ENCODE measurements at regions not wholly inside any gene's neighbourhood (a gene's known extent, or its start where the extent isn't known, plus 50 kb on each side); places are given as distances from the start of the nearest gene placed in this dataset.

GRCh38 chr1:83086346-83086745, 912.6 kb downstream of the TTLL7 start:
- Histone ChIP-seq H3K27me3 (ENCODE audit: low read length) (no peaks in the 10 kb centered on the region), H3K9ac (ENCODE audit: low read length) (no peak overlapping the region), H3K79me2 (ENCODE audit: low read length) (no peaks in the 10 kb centered on the region), H3K4me2 (ENCODE audit: low read depth, low read length, poor library complexity, severe bottlenecking) (no peak overlapping the region), H3K4me1 (ENCODE audit: low read length) (no peaks in the 10 kb centered on the region), H3K27ac (ENCODE audit: low read length) (no peak overlapping the region), H3K9me2 (replicated peaks; ENCODE audit: insufficient read depth, low read length) (no peaks in the 10 kb centered on the region), H3K9me3 (ENCODE audit: low read length) (peaks cover 13% of the 10 kb centered on the region; the same call in 1 of the 2 replicates), H2AFZ (ENCODE audit: low read length) (no peak overlapping the region), H4K20me1 (ENCODE audit: insufficient read depth, low read depth, low read length) (no peaks in the 10 kb centered on the region), H3K4me3 (ENCODE audit: low read length) (no peak overlapping the region), H3K36me3 (ENCODE audit: insufficient read depth, low read length) (no peaks in the 10 kb centered on the region)
- no peak for DNase-seq

- H3K36me3 ChIP-seq (ENCODE audit: insufficient read depth, low read length) = no peaks in the 10 kb centered on the region
- no peak overlapping the region for H3K27ac ChIP-seq (ENCODE audit: low read length)
- H3K4me2 ChIP-seq (ENCODE audit: low read depth, low read length, poor library complexity, severe bottlenecking) = no peak overlapping the region
- no peak for DNase-seq
- no peaks in the 10 kb centered on the region for H4K20me1 ChIP-seq (ENCODE audit: insufficient read depth, low read depth, low read length)
- no peak overlapping the region for H3K4me3 ChIP-seq (ENCODE audit: low read length)
- no peak overlapping the region for H2AFZ ChIP-seq (ENCODE audit: low read length)
- H3K9me3 ChIP-seq (ENCODE audit: low read length) = peaks cover 6% of the 10 kb centered on the region; the same call in 1 of the 2 replicates
- H3K27me3 ChIP-seq (ENCODE audit: low read length) = no peaks in the 10 kb centered on the region
- H3K9me2 ChIP-seq (replicated peaks; ENCODE audit: insufficient read depth, low read length) = no peaks in the 10 kb centered on the region
- no peak overlapping the region for H3K9ac ChIP-seq (ENCODE audit: low read length)
- no peaks in the 10 kb centered on the region for H3K79me2 ChIP-seq (ENCODE audit: low read length)
- no peaks in the 10 kb centered on the region for H3K4me1 ChIP-seq (ENCODE audit: low read length)
Observed at GRCh38 chr1:83083589-83084224, 915.2 kb downstream of the TTLL7 start.

GRCh38 chr1:83077411-83077810, 921.5 kb downstream of the TTLL7 start:
- H3K4me1 ChIP-seq (ENCODE audit: low read length) = no peaks in the 10 kb centered on the region
- no peak overlapping the region for H3K9ac ChIP-seq (ENCODE audit: low read length)
- H4K20me1 ChIP-seq (ENCODE audit: insufficient read depth, low read depth, low read length) = no peaks in the 10 kb centered on the region
- no peak overlapping the region for H3K4me3 ChIP-seq (ENCODE audit: low read length)
- no peaks in the 10 kb centered on the region for H3K36me3 ChIP-seq (ENCODE audit: insufficient read depth, low read length)
- H3K9me2 ChIP-seq (replicated peaks; ENCODE audit: insufficient read depth, low read length) = no peaks in the 10 kb centered on the region
- H3K4me2 ChIP-seq (ENCODE audit: low read depth, low read length, poor library complexity, severe bottlenecking) = no peak overlapping the region
- no peak for DNase-seq
- H3K27me3 ChIP-seq (ENCODE audit: low read length) = no peaks in the 10 kb centered on the region
- H3K79me2 ChIP-seq (ENCODE audit: low read length) = no peaks in the 10 kb centered on the region
- H3K27ac ChIP-seq (ENCODE audit: low read length) = no peak overlapping the region
- no peak overlapping the region for H2AFZ ChIP-seq (ENCODE audit: low read length)
- H3K9me3 ChIP-seq (ENCODE audit: low read length) = peaks cover 3% of the 10 kb centered on the region; the same call in 1 of the 2 replicates

- H3K27me3 ChIP-seq (ENCODE audit: low read length) = no peaks in the 10 kb centered on the region
- H3K4me3 ChIP-seq (ENCODE audit: low read length) = no peak overlapping the region
- H3K79me2 ChIP-seq (ENCODE audit: low read length) = no peaks in the 10 kb centered on the region
- H3K36me3 ChIP-seq (ENCODE audit: insufficient read depth, low read length) = no peaks in the 10 kb centered on the region
- H3K4me2 ChIP-seq (ENCODE audit: low read depth, low read length, poor library complexity, severe bottlenecking) = no peak overlapping the region
- H3K27ac ChIP-seq (ENCODE audit: low read length) = no peak overlapping the region
- no peaks in the 10 kb centered on the region for H3K4me1 ChIP-seq (ENCODE audit: low read length)
- H2AFZ ChIP-seq (ENCODE audit: low read length) = no peak overlapping the region
- peaks cover 8% of the 10 kb centered on the region for H3K9me3 ChIP-seq (ENCODE audit: low read length)
- H3K9me2 ChIP-seq (replicated peaks; ENCODE audit: insufficient read depth, low read length) = no peaks in the 10 kb centered on the region
- H3K9ac ChIP-seq (ENCODE audit: low read length) = no peak overlapping the region
- no peak for DNase-seq
- H4K20me1 ChIP-seq (ENCODE audit: insufficient read depth, low read depth, low read length) = no peaks in the 10 kb centered on the region
Observed at GRCh38 chr1:83075107-83075506, 923.8 kb downstream of the TTLL7 start.

- H3K36me3 ChIP-seq (ENCODE audit: insufficient read depth, low read length) = no peaks in the 10 kb centered on the region
- no peak overlapping the region for H3K27ac ChIP-seq (ENCODE audit: low read length)
- no peak overlapping the region for H3K9ac ChIP-seq (ENCODE audit: low read length)
- no peaks in the 10 kb centered on the region for H3K4me1 ChIP-seq (ENCODE audit: low read length)
- no peaks in the 10 kb centered on the region for H4K20me1 ChIP-seq (ENCODE audit: insufficient read depth, low read depth, low read length)
- no peak overlapping the region for H3K4me2 ChIP-seq (ENCODE audit: low read depth, low read length, poor library complexity, severe bottlenecking)
- H3K27me3 ChIP-seq (ENCODE audit: low read length) = no peaks in the 10 kb centered on the region
- H3K79me2 ChIP-seq (ENCODE audit: low read length) = no peaks in the 10 kb centered on the region
- H3K4me3 ChIP-seq (ENCODE audit: low read length) = no peak overlapping the region
- peaks cover 19% of the 10 kb centered on the region for H3K9me3 ChIP-seq (ENCODE audit: low read length)
- H3K9me2 ChIP-seq (replicated peaks; ENCODE audit: insufficient read depth, low read length) = no peaks in the 10 kb centered on the region
- H2AFZ ChIP-seq (ENCODE audit: low read length) = no peak overlapping the region
- DNase-seq = no peak
Observed at GRCh38 chr1:83067954-83068353, 931.0 kb downstream of the TTLL7 start.

GRCh38 chr1:83065952-83066727, 932.8 kb downstream of the TTLL7 start:
- no peaks in the 10 kb centered on the region for H3K79me2 ChIP-seq (ENCODE audit: low read length)
- H3K9ac ChIP-seq (ENCODE audit: low read length) = no peak overlapping the region
- H3K27ac ChIP-seq (ENCODE audit: low read length) = no peak overlapping the region
- peaks cover 19% of the 10 kb centered on the region for H3K9me3 ChIP-seq (ENCODE audit: low read length)
- H3K36me3 ChIP-seq (ENCODE audit: insufficient read depth, low read length) = no peaks in the 10 kb centered on the region
- H3K27me3 ChIP-seq (ENCODE audit: low read length) = no peaks in the 10 kb centered on the region
- no peak overlapping the region for H2AFZ ChIP-seq (ENCODE audit: low read length)
- H3K4me2 ChIP-seq (ENCODE audit: low read depth, low read length, poor library complexity, severe bottlenecking) = no peak overlapping the region
- H3K4me1 ChIP-seq (ENCODE audit: low read length) = no peaks in the 10 kb centered on the region
- H4K20me1 ChIP-seq (ENCODE audit: insufficient read depth, low read depth, low read length) = no peaks in the 10 kb centered on the region
- no peak overlapping the region for H3K4me3 ChIP-seq (ENCODE audit: low read length)
- H3K9me2 ChIP-seq (replicated peaks; ENCODE audit: insufficient read depth, low read length) = no peaks in the 10 kb centered on the region; the same call in 1 of the 2 replicates
- DNase-seq = no peak

GRCh38 chr1:83064589-83065242, 934.2 kb downstream of the TTLL7 start:
- no peak overlapping the region for H3K4me3 ChIP-seq (ENCODE audit: low read length)
- no peak overlapping the region for H3K27ac ChIP-seq (ENCODE audit: low read length)
- H3K4me2 ChIP-seq (ENCODE audit: low read depth, low read length, poor library complexity, severe bottlenecking) = no peak overlapping the region
- no peak for DNase-seq
- no peaks in the 10 kb centered on the region for H3K27me3 ChIP-seq (ENCODE audit: low read length)
- H4K20me1 ChIP-seq (ENCODE audit: insufficient read depth, low read depth, low read length) = no peaks in the 10 kb centered on the region
- H3K9me3 ChIP-seq (ENCODE audit: low read length) = peaks cover 15% of the 10 kb centered on the region
- H2AFZ ChIP-seq (ENCODE audit: low read length) = no peak overlapping the region
- no peaks in the 10 kb centered on the region for H3K79me2 ChIP-seq (ENCODE audit: low read length)
- no peaks in the 10 kb centered on the region for H3K36me3 ChIP-seq (ENCODE audit: insufficient read depth, low read length)
- H3K9me2 ChIP-seq (replicated peaks; ENCODE audit: insufficient read depth, low read length) = no peaks in the 10 kb centered on the region; the same call in 1 of the 2 replicates
- no peaks in the 10 kb centered on the region for H3K4me1 ChIP-seq (ENCODE audit: low read length)
- H3K9ac ChIP-seq (ENCODE audit: low read length) = no peak overlapping the region

GRCh38 chr1:83060651-83061390, 938.1 kb downstream of the TTLL7 start:
- Histone ChIP-seq H4K20me1 (ENCODE audit: insufficient read depth, low read depth, low read length) (no peaks in the 10 kb centered on the region), H3K4me1 (ENCODE audit: low read length) (no peaks in the 10 kb centered on the region), H2AFZ (ENCODE audit: low read length) (no peak overlapping the region), H3K27ac (ENCODE audit: low read length) (no peak overlapping the region), H3K4me2 (ENCODE audit: low read depth, low read length, poor library complexity, severe bottlenecking) (no peak overlapping the region), H3K79me2 (ENCODE audit: low read length) (no peaks in the 10 kb centered on the region), H3K9ac (ENCODE audit: low read length) (no peak overlapping the region), H3K36me3 (ENCODE audit: insufficient read depth, low read length) (no peaks in the 10 kb centered on the region), H3K9me2 (replicated peaks; ENCODE audit: insufficient read depth, low read length) (no peaks in the 10 kb centered on the region; the same call in 1 of the 2 replicates), H3K9me3 (ENCODE audit: low read length) (peaks cover 27% of the 10 kb centered on the region), H3K4me3 (ENCODE audit: low read length) (no peak overlapping the region), H3K27me3 (ENCODE audit: low read length) (no peaks in the 10 kb centered on the region)
- DNase-seq = no peak
